ENCODE measurements at regions not wholly inside any gene's neighbourhood (a gene's known extent, or its start where the extent isn't known, plus 50 kb on each side); places are given as distances from the start of the nearest gene placed in this dataset.

DNA sequence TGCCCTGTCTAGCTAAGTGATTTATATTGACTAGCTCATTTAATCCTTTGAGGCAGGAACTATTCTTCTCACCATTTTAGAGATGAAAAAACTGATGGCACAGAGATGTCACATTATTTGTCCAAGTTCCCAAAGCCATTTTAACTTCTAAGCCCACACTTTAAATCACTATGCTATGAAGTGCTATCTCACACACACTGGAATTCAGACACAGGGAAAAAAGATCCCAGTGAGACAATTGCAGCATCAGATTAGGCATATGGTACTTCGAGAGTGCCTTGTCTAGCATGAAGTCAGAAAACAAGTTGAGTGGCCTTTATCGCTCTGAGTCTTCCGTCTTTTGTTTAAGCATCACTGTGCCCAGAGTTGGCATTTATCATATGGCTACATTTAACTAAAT lies 54.1 kb upstream of the PDE7B start:
- TF ChIP-seq, protein P1, sequence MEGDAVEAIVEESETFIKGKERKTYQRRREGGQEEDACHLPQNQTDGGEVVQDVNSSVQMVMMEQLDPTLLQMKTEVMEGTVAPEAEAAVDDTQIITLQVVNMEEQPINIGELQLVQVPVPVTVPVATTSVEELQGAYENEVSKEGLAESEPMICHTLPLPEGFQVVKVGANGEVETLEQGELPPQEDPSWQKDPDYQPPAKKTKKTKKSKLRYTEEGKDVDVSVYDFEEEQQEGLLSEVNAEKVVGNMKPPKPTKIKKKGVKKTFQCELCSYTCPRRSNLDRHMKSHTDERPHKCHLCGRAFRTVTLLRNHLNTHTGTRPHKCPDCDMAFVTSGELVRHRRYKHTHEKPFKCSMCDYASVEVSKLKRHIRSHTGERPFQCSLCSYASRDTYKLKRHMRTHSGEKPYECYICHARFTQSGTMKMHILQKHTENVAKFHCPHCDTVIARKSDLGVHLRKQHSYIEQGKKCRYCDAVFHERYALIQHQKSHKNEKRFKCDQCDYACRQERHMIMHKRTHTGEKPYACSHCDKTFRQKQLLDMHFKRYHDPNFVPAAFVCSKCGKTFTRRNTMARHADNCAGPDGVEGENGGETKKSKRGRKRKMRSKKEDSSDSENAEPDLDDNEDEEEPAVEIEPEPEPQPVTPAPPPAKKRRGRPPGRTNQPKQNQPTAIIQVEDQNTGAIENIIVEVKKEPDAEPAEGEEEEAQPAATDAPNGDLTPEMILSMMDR (IDR thresholded peaks at IDR 0.05; ENCODE audit: extremely low read depth, low read depth, low read length) = no peak
- Histone ChIP-seq H3K27ac (ENCODE audit: low read depth, low read length) (no peak overlapping the region), H3K27me3 (ENCODE audit: insufficient read depth, low read length) (no peaks in the 10 kb centered on the region), H2AFZ (ENCODE audit: low read length) (no peak overlapping the region), H3K79me2 (ENCODE audit: insufficient read depth, low read length) (no peaks in the 10 kb centered on the region), H3K4me1 (ENCODE audit: insufficient read depth, low read length) (no peaks in the 10 kb centered on the region), H3K4me3 (ENCODE audit: insufficient read depth, low read length) (no peak overlapping the region), H3K36me3 (ENCODE audit: insufficient read depth, low read length) (no peaks in the 10 kb centered on the region), H3K4me2 (ENCODE audit: insufficient read depth, low read length) (no peak overlapping the region), H4K20me1 (ENCODE audit: insufficient read depth, low read length) (no peaks in the 10 kb centered on the region), H3K9me3 (ENCODE audit: low read depth, low read length) (no peaks in the 10 kb centered on the region)
- DNase-seq (ENCODE audit: insufficient read length, low spot score, missing footprints) = no peak

DNA sequence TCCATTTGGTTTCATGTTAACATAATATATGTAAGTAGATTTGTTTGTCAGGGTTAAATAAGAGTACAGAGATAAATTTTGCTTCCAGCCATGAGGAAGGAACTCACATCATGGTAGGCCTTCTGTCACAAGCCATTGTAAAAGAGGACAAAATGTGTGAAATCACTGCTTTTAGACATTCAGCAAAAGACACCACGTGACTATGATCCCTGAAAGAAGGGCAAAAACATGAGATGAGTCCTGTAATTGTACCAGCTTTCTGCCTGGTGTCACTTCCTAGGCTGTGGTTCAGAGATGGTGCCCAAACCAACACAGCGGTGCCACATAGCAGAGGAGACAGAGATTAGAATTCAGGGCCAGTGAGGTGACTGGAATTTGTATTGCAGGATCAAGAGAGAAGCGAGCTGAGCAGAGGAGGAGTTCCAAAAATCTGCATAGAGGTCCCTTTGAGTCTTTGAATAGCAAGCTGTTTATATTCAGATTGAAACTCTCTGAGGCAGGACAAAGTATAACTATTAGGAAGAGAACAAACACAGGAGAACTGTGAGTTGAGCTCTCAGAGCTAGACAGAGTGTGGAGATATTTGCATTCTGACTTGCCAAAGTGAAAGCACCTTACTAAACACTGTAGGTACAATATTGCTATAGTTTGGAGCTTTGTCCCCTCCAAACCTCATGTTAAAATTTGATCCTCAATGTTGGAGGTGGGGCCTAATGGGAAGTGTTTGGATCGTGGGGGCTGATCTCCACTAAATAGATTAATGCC lies 52.6 kb upstream of the PDE7B start:
- Histone ChIP-seq H3K4me1 (ENCODE audit: insufficient read depth, low read length) (no peaks in the 10 kb centered on the region), H3K9me3 (ENCODE audit: low read depth, low read length) (no peaks in the 10 kb centered on the region), H2AFZ (ENCODE audit: low read length) (peak overlapping the region; percentile 17), H3K4me2 (ENCODE audit: insufficient read depth, low read length) (no peak overlapping the region), H3K4me3 (ENCODE audit: insufficient read depth, low read length) (no peak overlapping the region), H3K27me3 (ENCODE audit: insufficient read depth, low read length) (no peaks in the 10 kb centered on the region), H3K36me3 (ENCODE audit: insufficient read depth, low read length) (no peaks in the 10 kb centered on the region), H4K20me1 (ENCODE audit: insufficient read depth, low read length) (no peaks in the 10 kb centered on the region), H3K27ac (ENCODE audit: low read depth, low read length) (no peak overlapping the region), H3K79me2 (ENCODE audit: insufficient read depth, low read length) (no peaks in the 10 kb centered on the region)
- no peak for DNase-seq (ENCODE audit: insufficient read length, low spot score, missing footprints)
- TF ChIP-seq, protein P1 (IDR thresholded peaks at IDR 0.05; ENCODE audit: extremely low read depth, low read depth, low read length) = no peak
